SKM-1 (cell line): ENCODE measurements at regions not wholly inside any gene's neighbourhood (a gene's known extent, or its start where the extent isn't known, plus 50 kb on each side); places are given as distances from the start of the nearest gene placed in this dataset.

Experiments
- DNase-seq: peaks from one replicate; lab custom pipeline; 2025; ENCODE audit not compliant: unreplicated experiment; lab: John Stamatoyannopoulos, UW

DNA sequence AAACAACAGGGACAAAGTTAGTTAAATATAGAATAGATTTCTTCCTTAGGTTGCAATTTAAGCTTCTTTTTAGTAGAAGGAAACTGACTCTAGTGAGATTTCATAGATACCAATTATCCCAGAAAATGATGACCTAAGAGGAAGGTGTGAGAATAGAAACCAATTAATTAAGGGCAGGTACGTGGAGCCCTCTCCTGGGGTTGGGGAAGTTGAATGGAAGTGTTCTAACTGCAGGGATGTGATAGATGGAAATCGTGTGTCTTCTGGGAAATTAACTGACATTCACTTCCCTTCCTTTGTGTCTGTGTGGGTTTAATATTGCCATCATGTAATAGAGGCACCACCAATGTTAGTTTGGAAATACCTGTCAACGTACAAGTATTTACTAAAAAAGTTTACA is 204.1 kb upstream of the ANK2 start:
- no peak for DNase-seq

GRCh38 chr4:112847045-112847444 is 202.4 kb upstream of the ANK2 start:
- DNase-seq = no peak

GRCh38 chr4:112847781-112848180 is 201.7 kb upstream of the ANK2 start:
- no peak for DNase-seq

DNA sequence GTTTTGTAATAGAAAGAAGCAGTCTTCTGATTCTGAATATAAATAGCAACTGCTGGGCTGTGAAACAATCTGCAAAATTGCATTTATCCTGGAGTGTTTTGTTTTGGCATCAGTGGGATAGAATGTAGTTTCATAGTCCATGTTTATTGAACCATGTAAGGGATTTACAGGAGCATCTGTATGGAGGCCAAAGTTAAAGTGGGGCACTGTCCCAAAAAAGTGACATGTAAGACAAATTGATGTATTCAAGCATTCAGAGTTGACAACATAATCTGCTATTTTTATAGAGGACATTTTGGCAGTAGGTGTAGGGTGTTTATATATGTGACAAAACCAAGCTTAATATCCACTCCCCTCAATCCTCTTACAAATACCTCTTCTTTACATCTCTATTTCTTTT is 200.5 kb upstream of the ANK2 start:
- no peak for DNase-seq

- DNase-seq = no peak
Observed at GRCh38 chr4:112852601-112853000, 196.9 kb upstream of the ANK2 start.

- no peak for DNase-seq
Observed at GRCh38 chr4:112853662-112854256, 195.7 kb upstream of the ANK2 start.

DNA sequence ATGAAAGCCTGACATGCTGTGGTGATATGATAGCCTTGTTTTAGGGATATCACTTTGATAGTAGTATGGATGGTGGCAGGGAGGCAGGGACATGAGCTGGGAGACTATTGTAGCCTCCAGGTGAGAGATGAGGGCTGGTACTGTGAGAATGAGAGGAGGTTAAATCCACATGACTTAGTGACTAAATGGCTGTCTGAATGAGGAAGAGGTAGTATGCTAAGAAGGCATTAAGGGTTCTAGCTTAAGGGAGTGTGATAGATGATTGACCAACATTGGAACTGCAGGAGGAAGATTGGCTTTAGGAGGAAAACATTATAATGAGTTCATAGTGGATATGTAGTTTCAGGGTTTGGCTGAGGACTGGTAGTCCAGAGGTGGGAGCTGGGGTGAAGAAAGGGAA is 195.0 kb upstream of the ANK2 start:
- DNase-seq = no peak

DNA sequence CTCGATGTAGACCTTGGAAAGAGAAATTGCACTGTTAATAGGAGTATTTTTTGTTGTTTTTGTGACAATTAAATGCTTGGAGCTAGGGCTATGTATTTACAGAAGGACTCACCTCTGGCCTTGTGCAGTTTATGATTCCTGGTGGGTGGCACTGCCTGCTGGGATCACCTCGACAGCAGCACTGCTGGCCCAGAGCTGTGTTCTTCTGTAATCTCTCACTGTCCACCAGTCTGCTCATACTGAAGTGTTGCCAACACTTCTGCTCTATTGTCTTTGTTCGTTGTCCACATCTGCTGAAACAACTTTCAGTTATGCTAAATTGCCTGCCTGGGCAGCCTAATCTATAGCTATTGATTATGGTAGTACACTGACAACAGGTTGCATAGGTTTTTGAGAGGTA is 194.4 kb upstream of the ANK2 start:
- no peak for DNase-seq

DNA sequence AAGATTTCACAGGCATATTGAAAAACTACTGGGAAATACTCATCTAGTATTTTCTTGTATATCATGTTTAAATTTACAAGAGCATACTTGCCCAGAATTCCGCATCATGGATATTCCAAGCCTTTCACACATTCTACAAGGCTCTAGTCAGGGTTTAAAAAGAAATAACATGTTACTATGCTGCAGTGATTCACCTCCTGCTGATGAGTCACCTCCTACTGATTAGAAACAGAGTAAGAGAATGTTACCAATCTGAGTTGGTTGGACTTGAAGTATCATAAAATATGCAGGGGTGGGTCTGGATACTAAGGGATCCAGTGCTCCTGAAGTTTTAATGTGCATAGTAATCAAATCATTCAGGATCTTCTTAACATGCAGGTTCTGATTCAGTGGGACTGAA is 192.0 kb upstream of the ANK2 start:
- no peak for DNase-seq

- no peak for DNase-seq
Observed at GRCh38 chr4:112858751-112859150, 190.7 kb upstream of the ANK2 start.

DNA sequence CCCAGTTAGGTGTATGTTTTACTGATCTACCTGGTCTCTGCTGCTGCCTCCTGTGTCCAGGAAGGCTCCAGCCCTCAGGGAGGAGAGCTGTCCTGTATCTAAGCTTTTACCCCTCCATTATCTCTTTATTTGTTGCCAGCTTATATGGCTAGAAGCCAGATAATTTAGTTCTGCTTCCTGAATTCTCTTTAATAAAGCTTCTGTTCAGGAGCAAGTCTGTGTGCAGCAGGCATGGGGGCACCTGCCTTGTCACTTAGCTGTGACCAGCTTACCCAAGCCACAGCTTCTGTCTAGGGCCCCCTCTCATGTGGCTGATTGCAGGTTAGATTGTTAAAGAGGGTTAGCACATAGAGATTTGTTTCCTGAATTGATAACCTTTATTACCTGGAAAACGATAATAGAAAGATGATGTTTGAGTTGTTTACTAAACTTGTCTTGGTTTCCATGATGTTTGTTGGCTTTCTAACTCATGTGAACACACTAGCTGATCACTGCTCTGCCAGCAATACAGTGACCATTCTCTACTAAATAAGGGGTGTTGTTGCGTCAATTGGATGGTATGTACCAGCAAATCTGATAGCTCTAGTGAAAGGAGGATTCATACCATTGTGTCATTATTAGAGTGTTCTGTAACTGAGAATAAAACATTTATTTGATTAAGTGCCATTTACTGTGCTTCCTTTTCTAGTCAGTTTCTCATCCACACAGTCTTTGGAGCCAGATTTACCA is 189.8 kb upstream of the ANK2 start:
- DNase-seq = no peak

- DNase-seq = no peak
Observed at GRCh38 chr4:112860830-112861690, 188.4 kb upstream of the ANK2 start.

DNA sequence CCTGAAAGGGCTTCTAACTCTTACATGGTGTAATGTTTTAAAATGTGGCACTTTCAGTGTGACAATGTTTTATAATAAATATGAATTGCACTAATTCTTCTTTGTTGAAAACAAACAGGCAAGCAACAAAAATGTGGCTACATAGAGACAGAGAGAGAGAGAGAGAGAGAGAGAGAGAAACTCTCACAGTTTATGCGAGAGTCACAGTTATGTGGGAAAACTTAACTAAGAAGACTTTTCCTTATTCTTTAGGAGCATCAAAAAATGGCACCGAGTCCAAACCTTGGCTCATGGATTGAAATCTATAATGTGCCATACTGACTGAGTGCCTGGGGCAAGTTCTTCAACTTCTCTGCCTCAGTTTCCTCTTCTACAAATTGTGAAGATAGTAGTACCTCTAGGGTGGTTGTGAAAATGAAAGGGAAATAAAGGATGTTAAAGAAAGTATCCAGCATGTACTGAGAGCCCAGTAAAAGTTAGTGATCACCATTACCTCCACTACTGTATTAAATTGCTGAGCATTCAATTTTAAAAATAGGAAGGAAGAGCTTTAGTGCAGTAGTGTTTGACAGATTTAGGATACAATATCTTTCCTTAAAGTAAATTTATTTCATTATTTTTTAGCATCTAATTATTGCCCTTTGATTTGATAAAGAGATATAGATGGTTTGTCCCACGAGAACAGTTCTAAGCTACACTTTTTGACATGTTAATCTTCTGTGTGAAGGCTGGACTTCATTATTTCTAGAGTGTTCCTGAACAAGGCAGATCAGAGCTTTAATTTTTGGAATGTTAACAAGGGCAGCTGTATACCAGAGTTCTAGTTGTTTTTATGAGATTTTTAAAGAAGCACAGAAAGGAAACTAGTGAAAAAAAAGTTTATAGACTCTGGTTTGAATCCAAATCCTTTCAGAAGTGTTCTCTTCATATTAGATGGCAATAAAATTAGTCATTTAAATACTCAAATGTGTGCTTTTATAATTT is 187.5 kb upstream of the ANK2 start:
- DNase-seq = no peak

- DNase-seq = no peak
Observed at GRCh38 chr4:112865443-112865842, 184.0 kb upstream of the ANK2 start.

DNA sequence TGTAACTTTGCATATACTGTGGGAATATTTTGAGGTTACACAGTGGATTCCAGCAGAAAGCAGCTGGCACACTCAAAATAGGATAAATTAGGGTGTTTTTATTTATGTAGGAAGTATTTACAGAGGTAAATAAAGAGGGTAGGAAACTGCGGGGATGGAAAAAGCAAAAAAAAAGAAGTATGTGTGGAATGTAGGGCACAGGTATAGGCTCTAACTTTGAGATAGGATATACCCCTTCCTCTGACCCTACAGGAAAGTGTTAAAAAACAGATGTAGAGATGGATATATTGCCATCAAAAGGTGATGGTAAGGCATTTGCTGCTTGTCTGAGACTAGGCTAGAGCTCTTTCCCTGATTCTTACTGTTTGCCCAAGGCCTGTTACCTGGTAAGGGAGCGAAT is 173.1 kb upstream of the ANK2 start:
- no peak for DNase-seq

GRCh38 chr4:112881842-112882241 is 167.6 kb upstream of the ANK2 start:
- DNase-seq = no peak

DNA sequence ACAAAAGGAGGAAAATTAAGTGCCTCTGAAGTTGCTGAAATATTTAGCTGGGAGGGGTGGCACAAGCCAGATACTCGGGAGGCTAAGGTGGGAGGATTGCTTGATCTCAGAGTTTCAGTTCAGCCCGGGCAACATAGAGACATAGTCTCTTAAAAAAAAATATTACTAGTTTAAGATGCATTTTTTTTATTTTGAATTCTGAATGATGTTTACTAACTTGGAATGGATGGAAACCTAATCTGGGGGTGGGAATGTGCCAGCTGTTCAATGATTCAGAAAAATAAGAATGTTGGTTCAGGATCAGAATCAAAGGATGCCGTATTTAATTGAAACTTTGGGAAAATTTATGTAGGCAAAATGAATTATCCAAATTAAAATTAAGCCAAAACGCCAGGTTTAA is 167.2 kb upstream of the ANK2 start:
- DNase-seq = no peak

DNA sequence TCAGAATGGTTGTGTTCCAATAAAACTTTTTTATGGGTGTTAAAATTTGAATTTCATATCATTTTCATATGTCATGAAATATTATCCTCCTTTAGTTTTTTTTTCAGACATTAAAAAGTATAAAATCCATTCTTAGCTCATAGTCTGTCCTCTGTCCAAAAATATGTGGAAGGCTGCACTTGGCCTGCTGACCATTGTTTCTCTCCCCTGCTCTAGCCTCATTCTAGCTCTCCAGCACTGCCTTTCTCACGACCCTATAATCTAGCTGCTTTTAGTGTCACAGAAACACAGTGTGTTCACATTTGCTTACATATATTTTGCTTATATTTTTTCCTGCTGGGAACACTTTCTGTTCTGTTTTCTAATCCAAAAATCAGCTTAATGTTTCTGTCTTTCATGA is 165.0 kb upstream of the ANK2 start:
- no peak for DNase-seq

DNA sequence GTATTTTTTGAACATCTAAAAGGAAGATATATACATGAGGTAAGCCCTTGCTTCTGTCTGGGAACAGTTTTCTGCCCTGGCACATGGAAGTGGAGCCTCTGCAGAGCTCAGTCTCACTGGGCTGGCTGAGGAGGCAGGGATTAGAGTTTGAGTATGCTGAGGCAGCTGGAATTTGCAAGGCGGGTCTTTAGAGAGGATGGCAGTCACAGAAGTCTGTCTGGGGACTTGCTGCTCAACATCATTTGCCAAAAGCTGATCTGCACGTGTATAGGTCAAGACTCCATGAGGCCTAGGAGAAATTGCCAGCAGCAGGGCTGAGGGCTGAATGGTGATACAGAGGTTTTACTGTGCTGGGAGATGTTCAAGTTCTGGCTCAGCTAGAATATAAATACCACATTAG is 163.6 kb upstream of the ANK2 start:
- DNase-seq = no peak

DNA sequence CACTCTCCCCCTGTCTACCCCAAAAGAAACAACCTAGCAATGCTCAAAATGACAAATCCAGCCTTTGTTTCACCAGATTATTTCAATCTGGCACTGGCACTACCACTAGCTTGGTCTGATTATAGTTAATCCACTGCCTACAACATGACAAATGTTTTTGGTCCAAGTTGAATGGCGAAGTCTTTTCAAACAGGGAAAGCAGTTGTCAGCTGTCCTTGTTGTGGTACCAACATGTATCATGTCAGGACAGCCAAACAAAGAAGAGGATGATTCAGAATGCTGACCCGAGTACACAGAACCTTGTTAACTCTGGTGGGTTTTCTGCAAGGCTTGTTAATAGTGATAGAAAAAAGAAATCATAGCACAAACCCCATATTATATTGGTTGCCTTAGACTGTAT is 160.8 kb upstream of the ANK2 start:
- DNase-seq = no peak

DNA sequence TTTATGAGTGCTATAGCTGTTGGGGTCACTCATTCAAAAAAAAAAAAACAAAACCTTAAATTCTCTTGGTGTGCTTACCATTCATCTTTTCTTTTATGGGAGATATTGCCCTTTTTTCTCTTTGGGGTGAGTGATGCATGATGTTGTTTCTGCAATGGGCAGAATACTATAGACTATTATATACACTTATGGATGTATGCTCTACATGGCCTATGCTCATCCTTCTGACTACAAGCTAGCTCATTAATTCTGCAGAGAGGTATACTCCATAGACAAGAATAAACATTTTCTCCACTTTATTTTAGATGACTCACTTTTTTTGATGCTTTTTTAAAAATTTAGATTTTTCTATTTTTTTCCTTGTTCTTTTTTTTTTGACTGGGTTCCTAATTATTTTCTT is 160.3 kb upstream of the ANK2 start:
- DNase-seq = no peak
